ENCODE measurements at regions not wholly inside any gene's neighbourhood (a gene's known extent, or its start where the extent isn't known, plus 50 kb on each side); places are given as distances from the start of the nearest gene placed in this dataset.

GRCh38 chr9:86997156-86997555 is 49.9 kb upstream of the GAS1 start:
- DNase-seq (no peak), ATAC-seq (no peak)
- WGBS, 4 donors = 45 to 59% (median 47%) methylated on average over 2 of the region's 2 CpGs
- TF ChIP-seq CTCF (IDR thresholded peaks at IDR 0.05) (no peak), POLR2A (IDR thresholded peaks at IDR 0.05) (no peak)
- Histone ChIP-seq H3K36me3 (no peaks in the 10 kb centered on the region), H3K27me3 (peaks cover 0 to 5% (median 0%) of the 10 kb centered on the region in 9 donors), H3K27ac (no peak overlapping the region), H3K4me3 (no peak overlapping the region), H3K4me1 (no peaks in the 10 kb centered on the region), H3K9me3 (peaks cover 0 to 20% (median 0%) of the 10 kb centered on the region in 12 donors)
- intact Hi-C loops (cut with DNase I) = loop anchor here in 1 of 10 donors (5.0 kb wide), 1 partner anchor 510 kb away; no protein-coding TSS in a partner anchor

GRCh38 chr9:86997951-86998350 is 50.6 kb upstream of the GAS1 start:
- intact Hi-C loops (cut with DNase I) = loop anchor here in 1 of 10 donors (5.0 kb wide), 1 partner anchor 511 kb away; no protein-coding TSS in a partner anchor
- 79 to 87% (median 82%) methylated on average over 2 of the region's 2 CpGs for WGBS, 4 donors
- Histone ChIP-seq H3K27ac (no peak overlapping the region), H3K4me1 (no peaks in the 10 kb centered on the region), H3K9me3 (peaks cover 0 to 23% (median 0%) of the 10 kb centered on the region in 12 donors), H3K27me3 (peaks cover 0 to 5% (median 0%) of the 10 kb centered on the region in 9 donors), H3K4me3 (no peak overlapping the region), H3K36me3 (no peaks in the 10 kb centered on the region)
- ATAC-seq (no peak), DNase-seq (no peak)
- TF ChIP-seq POLR2A (IDR thresholded peaks at IDR 0.05) = no peak
- no peak for TF ChIP-seq CTCF (IDR thresholded peaks at IDR 0.05)

- peaks cover 0 to 4% (median 0%) of the 10 kb centered on the region in 12 donors for H3K4me1 ChIP-seq
- H3K36me3 ChIP-seq = no peaks in the 10 kb centered on the region
- ATAC-seq (no peak), DNase-seq (no peak)
- intact Hi-C loops (cut with DNase I) = no loop called here
- H3K27ac ChIP-seq = no peak overlapping the region
- peaks cover 0 to 25% (median 0%) of the 10 kb centered on the region in 12 donors for H3K9me3 ChIP-seq
- H3K27me3 ChIP-seq = no peaks in the 10 kb centered on the region
- H3K4me3 ChIP-seq = no peak overlapping the region
- 88 to 96% (median 96%) methylated on average over 2 of the region's 2 CpGs for WGBS, 4 donors
- no peak for TF ChIP-seq CTCF (IDR thresholded peaks at IDR 0.05)
- TF ChIP-seq POLR2A (IDR thresholded peaks at IDR 0.05) = no peak
Measured at GRCh38 chr9:87002517-87002916, 55.2 kb upstream of the GAS1 start.

- peaks cover 0 to 25% (median 0%) of the 10 kb centered on the region in 12 donors for H3K9me3 ChIP-seq
- H3K27me3 ChIP-seq = no peaks in the 10 kb centered on the region
- no peak overlapping the region for H3K27ac ChIP-seq
- TF ChIP-seq CTCF (IDR thresholded peaks at IDR 0.05) = no peak
- TF ChIP-seq POLR2A (IDR thresholded peaks at IDR 0.05) = no peak
- intact Hi-C loops (cut with DNase I) = no loop called here
- DNase-seq (no peak), ATAC-seq (no peak)
- peaks cover 0 to 12% (median 0%) of the 10 kb centered on the region in 12 donors for H3K4me1 ChIP-seq
- no peaks in the 10 kb centered on the region for H3K36me3 ChIP-seq
- no peak overlapping the region for H3K4me3 ChIP-seq
Measured at GRCh38 chr9:87004016-87004415, 56.7 kb upstream of the GAS1 start.

All from heart left ventricle (tissue), 16 donors.